ENCODE measurements at regions not wholly inside any gene's neighbourhood (a gene's known extent, or its start where the extent isn't known, plus 50 kb on each side); places are given as distances from the start of the nearest gene placed in this dataset.

DNA sequence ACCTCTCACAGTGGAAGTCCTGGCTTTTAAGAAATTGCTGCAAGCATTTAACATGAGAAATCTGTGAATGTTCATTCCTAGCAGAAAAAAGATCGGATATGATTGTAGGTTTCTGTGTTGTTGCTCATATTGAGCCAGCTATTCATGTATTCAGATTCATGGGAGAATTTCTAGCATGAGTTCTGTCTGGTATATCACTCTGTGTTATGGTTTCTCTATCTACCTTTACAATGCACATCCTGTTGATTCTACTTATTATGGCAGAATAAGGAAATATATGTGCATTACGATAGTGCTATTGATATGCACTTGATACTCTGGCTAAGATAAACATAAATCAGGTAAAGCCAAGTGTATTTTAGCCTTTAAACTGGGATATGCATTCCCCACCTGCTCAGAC lies 138.2 kb downstream of the KCNRG start:
- Histone ChIP-seq H3K36me3 (ENCODE audit: control insufficient read depth, insufficient read depth, low read length) (no peaks in the 10 kb centered on the region), H3K9ac (ENCODE audit: low read depth, low read length) (no peak overlapping the region), H3K4me3 (ENCODE audit: low read depth, low read length) (no peak overlapping the region), H3K4me1 (ENCODE audit: control insufficient read depth, insufficient read depth, low read length) (peaks cover 7% of the 10 kb centered on the region), H3K27me3 (ENCODE audit: control insufficient read depth, insufficient read depth, low read length) (no peaks in the 10 kb centered on the region), H3K9me3 (ENCODE audit: control insufficient read depth, insufficient read depth, low read length) (no peaks in the 10 kb centered on the region)

- H3K9me3 ChIP-seq (ENCODE audit: control insufficient read depth, insufficient read depth, low read length), result no peaks in the 10 kb centered on the region
- H3K4me3 ChIP-seq (ENCODE audit: low read depth, low read length), result no peak overlapping the region
- H3K4me1 ChIP-seq (ENCODE audit: control insufficient read depth, insufficient read depth, low read length), result peaks cover 7% of the 10 kb centered on the region
- no peaks in the 10 kb centered on the region for H3K27me3 ChIP-seq (ENCODE audit: control insufficient read depth, insufficient read depth, low read length)
- H3K36me3 ChIP-seq (ENCODE audit: control insufficient read depth, insufficient read depth, low read length), result no peaks in the 10 kb centered on the region
- H3K9ac ChIP-seq (ENCODE audit: low read depth, low read length), result no peak overlapping the region
These were observed 138.6 kb downstream of the KCNRG start for GRCh38 chr13:50153876-50154275.

DNA sequence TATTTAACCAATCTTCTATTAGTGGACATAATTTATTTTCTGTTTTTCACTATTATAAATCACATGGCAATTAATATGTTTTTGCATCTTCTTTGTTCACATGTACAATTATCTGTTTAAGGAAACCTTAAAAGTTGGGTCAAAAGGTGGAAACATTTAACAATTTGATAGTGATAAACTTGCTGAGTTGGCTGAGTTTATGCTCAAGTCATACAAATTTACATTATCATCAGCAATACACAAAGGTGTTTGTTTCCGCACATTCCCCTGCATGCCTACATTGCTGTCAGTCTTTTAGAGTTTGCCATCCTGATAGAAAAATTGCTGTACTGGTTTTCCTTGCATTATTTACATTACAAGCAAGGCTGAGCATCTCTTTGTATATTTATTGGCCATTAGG lies 139.5 kb downstream of the KCNRG start:
- Histone ChIP-seq H3K4me3 (ENCODE audit: low read depth, low read length) (no peak overlapping the region), H3K27me3 (ENCODE audit: control insufficient read depth, insufficient read depth, low read length) (no peaks in the 10 kb centered on the region), H3K4me1 (ENCODE audit: control insufficient read depth, insufficient read depth, low read length) (no peaks in the 10 kb centered on the region), H3K36me3 (ENCODE audit: control insufficient read depth, insufficient read depth, low read length) (no peaks in the 10 kb centered on the region), H3K9me3 (ENCODE audit: control insufficient read depth, insufficient read depth, low read length) (no peaks in the 10 kb centered on the region), H3K9ac (ENCODE audit: low read depth, low read length) (no peak overlapping the region)

DNA sequence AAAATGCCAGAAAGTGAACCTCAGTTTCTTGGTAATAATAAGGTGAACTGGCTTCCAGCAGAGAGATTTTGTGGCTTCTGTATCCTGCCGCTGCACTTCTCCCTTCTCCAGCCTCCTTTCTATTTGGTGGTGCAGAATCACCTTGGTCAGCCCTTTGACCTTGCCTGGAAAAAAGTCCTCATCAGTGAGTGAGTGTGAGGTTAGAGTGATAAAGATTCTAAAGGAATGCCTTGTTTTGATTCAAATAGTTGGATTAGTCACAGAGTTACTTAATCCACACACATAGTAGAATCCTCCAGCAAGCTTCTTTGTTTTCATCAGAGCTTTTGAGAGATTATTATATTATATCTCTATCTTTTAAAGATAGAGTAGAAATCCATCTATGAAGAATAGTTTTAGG lies 140.9 kb downstream of the KCNRG start:
- Histone ChIP-seq H3K9me3 (ENCODE audit: control insufficient read depth, insufficient read depth, low read length) (no peaks in the 10 kb centered on the region), H3K27me3 (ENCODE audit: control insufficient read depth, insufficient read depth, low read length) (no peaks in the 10 kb centered on the region), H3K4me1 (ENCODE audit: control insufficient read depth, insufficient read depth, low read length) (no peaks in the 10 kb centered on the region)

GRCh38 chr13:50156561-50157127 lies 141.4 kb downstream of the KCNRG start:
- no peaks in the 10 kb centered on the region for H3K36me3 ChIP-seq (ENCODE audit: control insufficient read depth, insufficient read depth, low read length)
- no peaks in the 10 kb centered on the region for H3K4me1 ChIP-seq (ENCODE audit: control insufficient read depth, insufficient read depth, low read length)
- H3K27me3 ChIP-seq (ENCODE audit: control insufficient read depth, insufficient read depth, low read length), result no peaks in the 10 kb centered on the region
- no peaks in the 10 kb centered on the region for H3K9me3 ChIP-seq (ENCODE audit: control insufficient read depth, insufficient read depth, low read length)
- H3K4me3 ChIP-seq (ENCODE audit: low read depth, low read length), result no peak overlapping the region
- H3K9ac ChIP-seq (ENCODE audit: low read depth, low read length), result no peak overlapping the region

More for the DNA sequence above, 140.9 kb downstream of the KCNRG start:
- Histone ChIP-seq H3K4me3 (ENCODE audit: low read depth, low read length) (no peak overlapping the region), H3K9ac (ENCODE audit: low read depth, low read length) (no peak overlapping the region), H3K36me3 (ENCODE audit: control insufficient read depth, insufficient read depth, low read length) (no peaks in the 10 kb centered on the region)

DNA sequence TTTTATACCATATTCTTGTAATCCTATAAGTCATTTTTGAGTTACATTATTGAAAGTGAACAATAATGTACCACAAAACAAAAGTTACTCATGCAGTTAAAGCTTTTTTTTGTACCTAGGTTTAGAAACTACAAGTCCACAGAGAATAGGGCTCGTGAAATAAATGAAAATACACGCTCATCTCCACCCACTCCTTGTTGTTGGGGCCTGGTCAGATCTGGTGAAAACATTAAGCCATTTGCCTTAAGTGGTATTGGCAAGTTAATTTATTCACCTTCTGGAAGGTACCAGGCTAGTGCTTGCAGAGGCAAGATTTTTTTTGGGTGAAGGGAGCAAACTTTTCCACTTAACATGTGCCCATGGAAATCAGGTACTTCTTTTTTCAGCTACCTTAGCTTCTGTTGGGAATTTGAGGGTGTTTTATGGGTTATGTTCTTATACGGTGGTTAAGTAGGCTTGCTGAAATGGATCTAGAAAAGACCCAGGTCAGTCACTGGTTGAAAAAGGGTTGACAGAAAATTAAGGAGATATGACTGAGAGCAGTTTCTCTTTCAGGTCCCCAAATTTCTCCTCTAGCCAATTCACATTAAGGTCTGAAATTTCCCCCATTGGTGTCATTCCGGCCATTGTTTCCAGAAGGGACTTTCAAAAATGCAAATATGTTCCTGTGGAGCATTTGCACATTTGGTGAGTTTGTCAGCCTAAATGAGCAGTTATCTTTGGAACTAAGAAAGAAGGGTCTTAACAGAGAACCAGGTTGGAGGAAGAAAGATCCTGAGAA lies 143.3 kb downstream of the KCNRG start:
- H3K4me1 ChIP-seq (ENCODE audit: control insufficient read depth, insufficient read depth, low read length), result peaks cover 7% of the 10 kb centered on the region
- H3K36me3 ChIP-seq (ENCODE audit: control insufficient read depth, insufficient read depth, low read length), result no peaks in the 10 kb centered on the region
- H3K9me3 ChIP-seq (ENCODE audit: control insufficient read depth, insufficient read depth, low read length), result no peaks in the 10 kb centered on the region
- no peak overlapping the region for H3K9ac ChIP-seq (ENCODE audit: low read depth, low read length)
- H3K4me3 ChIP-seq (ENCODE audit: low read depth, low read length), result no peak overlapping the region
- H3K27me3 ChIP-seq (ENCODE audit: control insufficient read depth, insufficient read depth, low read length), result no peaks in the 10 kb centered on the region

GRCh38 chr13:50159607-50160006 lies 144.4 kb downstream of the KCNRG start:
- no peak overlapping the region for H3K9ac ChIP-seq (ENCODE audit: low read depth, low read length)
- H3K27me3 ChIP-seq (ENCODE audit: control insufficient read depth, insufficient read depth, low read length), result no peaks in the 10 kb centered on the region
- no peaks in the 10 kb centered on the region for H3K9me3 ChIP-seq (ENCODE audit: control insufficient read depth, insufficient read depth, low read length)
- peaks cover 7% of the 10 kb centered on the region for H3K4me1 ChIP-seq (ENCODE audit: control insufficient read depth, insufficient read depth, low read length)
- H3K4me3 ChIP-seq (ENCODE audit: low read depth, low read length), result no peak overlapping the region
- no peaks in the 10 kb centered on the region for H3K36me3 ChIP-seq (ENCODE audit: control insufficient read depth, insufficient read depth, low read length)

DNA sequence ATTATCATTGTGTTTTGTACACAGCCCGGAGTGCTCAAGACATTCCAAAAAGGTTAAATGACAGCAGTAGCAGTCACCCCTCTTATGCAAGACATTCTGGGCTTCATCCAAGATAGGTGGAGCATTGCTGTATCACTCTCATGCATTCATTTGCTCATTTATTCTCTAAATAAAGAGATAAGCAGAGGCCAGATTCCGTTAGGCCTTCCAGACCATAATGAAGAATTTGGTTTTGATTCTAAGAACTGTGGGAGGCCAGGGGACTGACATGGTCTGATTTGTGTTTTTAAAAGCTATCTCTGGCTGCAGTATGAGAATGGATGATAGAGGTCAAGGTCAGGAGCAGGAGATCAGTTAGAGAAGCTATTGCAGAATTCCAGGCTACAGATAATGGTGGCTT lies 145.8 kb downstream of the KCNRG start:
- Histone ChIP-seq H3K9ac (ENCODE audit: low read depth, low read length) (no peak overlapping the region), H3K27me3 (ENCODE audit: control insufficient read depth, insufficient read depth, low read length) (no peaks in the 10 kb centered on the region), H3K36me3 (ENCODE audit: control insufficient read depth, insufficient read depth, low read length) (no peaks in the 10 kb centered on the region), H3K4me1 (ENCODE audit: control insufficient read depth, insufficient read depth, low read length) (peaks cover 7% of the 10 kb centered on the region), H3K9me3 (ENCODE audit: control insufficient read depth, insufficient read depth, low read length) (no peaks in the 10 kb centered on the region), H3K4me3 (ENCODE audit: low read depth, low read length) (no peak overlapping the region)

GRCh38 chr13:50162001-50162400 lies 146.8 kb downstream of the KCNRG start:
- no peak overlapping the region for H3K4me3 ChIP-seq (ENCODE audit: low read depth, low read length)
- H3K4me1 ChIP-seq (ENCODE audit: control insufficient read depth, insufficient read depth, low read length), result peaks cover 7% of the 10 kb centered on the region
- H3K36me3 ChIP-seq (ENCODE audit: control insufficient read depth, insufficient read depth, low read length), result no peaks in the 10 kb centered on the region
- no peaks in the 10 kb centered on the region for H3K9me3 ChIP-seq (ENCODE audit: control insufficient read depth, insufficient read depth, low read length)
- H3K9ac ChIP-seq (ENCODE audit: low read depth, low read length), result no peak overlapping the region
- H3K27me3 ChIP-seq (ENCODE audit: control insufficient read depth, insufficient read depth, low read length), result no peaks in the 10 kb centered on the region

GRCh38 chr13:50162567-50162966 lies 147.3 kb downstream of the KCNRG start:
- H3K4me1 ChIP-seq (ENCODE audit: control insufficient read depth, insufficient read depth, low read length), result peaks cover 7% of the 10 kb centered on the region

GRCh38 chr13:50167224-50167947 lies 152.1 kb downstream of the KCNRG start:
- H3K4me1 ChIP-seq (ENCODE audit: control insufficient read depth, insufficient read depth, low read length), result peaks cover 4% of the 10 kb centered on the region
- H3K4me3 ChIP-seq (ENCODE audit: low read depth, low read length), result no peak overlapping the region
- H3K36me3 ChIP-seq (ENCODE audit: control insufficient read depth, insufficient read depth, low read length), result no peaks in the 10 kb centered on the region
- no peaks in the 10 kb centered on the region for H3K9me3 ChIP-seq (ENCODE audit: control insufficient read depth, insufficient read depth, low read length)
- no peak overlapping the region for H3K9ac ChIP-seq (ENCODE audit: low read depth, low read length)
- H3K27me3 ChIP-seq (ENCODE audit: control insufficient read depth, insufficient read depth, low read length), result no peaks in the 10 kb centered on the region

More at GRCh38 chr13:50162567-50162966, 147.3 kb downstream of the KCNRG start:
- no peaks in the 10 kb centered on the region for H3K27me3 ChIP-seq (ENCODE audit: control insufficient read depth, insufficient read depth, low read length)
- H3K9me3 ChIP-seq (ENCODE audit: control insufficient read depth, insufficient read depth, low read length), result no peaks in the 10 kb centered on the region
- no peak overlapping the region for H3K9ac ChIP-seq (ENCODE audit: low read depth, low read length)
- no peak overlapping the region for H3K4me3 ChIP-seq (ENCODE audit: low read depth, low read length)
- H3K36me3 ChIP-seq (ENCODE audit: control insufficient read depth, insufficient read depth, low read length), result no peaks in the 10 kb centered on the region

- H3K9me3 ChIP-seq (ENCODE audit: control insufficient read depth, insufficient read depth, low read length), result no peaks in the 10 kb centered on the region
- no peak overlapping the region for H3K9ac ChIP-seq (ENCODE audit: low read depth, low read length)
- H3K27me3 ChIP-seq (ENCODE audit: control insufficient read depth, insufficient read depth, low read length), result no peaks in the 10 kb centered on the region
- no peak overlapping the region for H3K4me3 ChIP-seq (ENCODE audit: low read depth, low read length)
- no peaks in the 10 kb centered on the region for H3K36me3 ChIP-seq (ENCODE audit: control insufficient read depth, insufficient read depth, low read length)
- H3K4me1 ChIP-seq (ENCODE audit: control insufficient read depth, insufficient read depth, low read length), result no peaks in the 10 kb centered on the region
These were observed 152.7 kb downstream of the KCNRG start for GRCh38 chr13:50167967-50168366.

Data from iPS-15b (cell line).